ENCODE measurements at regions not wholly inside any gene's neighbourhood (a gene's known extent, or its start where the extent isn't known, plus 50 kb on each side); places are given as distances from the start of the nearest gene placed in this dataset.

DNA sequence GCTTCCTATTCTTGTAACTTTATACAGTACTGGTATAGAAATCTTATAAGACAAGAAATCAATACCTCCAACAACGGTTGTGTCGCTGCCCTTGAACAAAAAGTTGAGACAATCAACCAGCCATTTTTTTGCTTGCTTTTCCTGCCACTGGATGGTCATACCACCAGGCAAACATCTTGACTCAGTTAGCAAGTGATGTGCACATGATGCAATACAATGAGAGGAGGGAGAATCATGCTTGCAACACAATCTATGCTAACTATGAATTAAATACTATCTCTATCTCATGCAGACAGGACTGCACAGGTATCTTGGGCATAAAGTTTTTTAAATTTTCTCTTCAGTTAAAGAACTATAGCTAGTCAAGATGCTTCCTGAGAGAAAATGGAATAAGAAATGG lies 877.7 kb upstream of the CITED2 start:
- TF ChIP-seq, protein P1, sequence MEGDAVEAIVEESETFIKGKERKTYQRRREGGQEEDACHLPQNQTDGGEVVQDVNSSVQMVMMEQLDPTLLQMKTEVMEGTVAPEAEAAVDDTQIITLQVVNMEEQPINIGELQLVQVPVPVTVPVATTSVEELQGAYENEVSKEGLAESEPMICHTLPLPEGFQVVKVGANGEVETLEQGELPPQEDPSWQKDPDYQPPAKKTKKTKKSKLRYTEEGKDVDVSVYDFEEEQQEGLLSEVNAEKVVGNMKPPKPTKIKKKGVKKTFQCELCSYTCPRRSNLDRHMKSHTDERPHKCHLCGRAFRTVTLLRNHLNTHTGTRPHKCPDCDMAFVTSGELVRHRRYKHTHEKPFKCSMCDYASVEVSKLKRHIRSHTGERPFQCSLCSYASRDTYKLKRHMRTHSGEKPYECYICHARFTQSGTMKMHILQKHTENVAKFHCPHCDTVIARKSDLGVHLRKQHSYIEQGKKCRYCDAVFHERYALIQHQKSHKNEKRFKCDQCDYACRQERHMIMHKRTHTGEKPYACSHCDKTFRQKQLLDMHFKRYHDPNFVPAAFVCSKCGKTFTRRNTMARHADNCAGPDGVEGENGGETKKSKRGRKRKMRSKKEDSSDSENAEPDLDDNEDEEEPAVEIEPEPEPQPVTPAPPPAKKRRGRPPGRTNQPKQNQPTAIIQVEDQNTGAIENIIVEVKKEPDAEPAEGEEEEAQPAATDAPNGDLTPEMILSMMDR (IDR thresholded peaks at IDR 0.05; ENCODE audit: extremely low read depth, insufficient read depth, missing control alignments): no peak
- in situ Hi-C loops (cut with MboI; ENCODE audit: low pct_unique_long_range_greater_than_20kb, low sequenced_read_pairs, unreplicated experiment): no loop called here
- DNase-seq (ENCODE audit: low spot score): no peak

DNA sequence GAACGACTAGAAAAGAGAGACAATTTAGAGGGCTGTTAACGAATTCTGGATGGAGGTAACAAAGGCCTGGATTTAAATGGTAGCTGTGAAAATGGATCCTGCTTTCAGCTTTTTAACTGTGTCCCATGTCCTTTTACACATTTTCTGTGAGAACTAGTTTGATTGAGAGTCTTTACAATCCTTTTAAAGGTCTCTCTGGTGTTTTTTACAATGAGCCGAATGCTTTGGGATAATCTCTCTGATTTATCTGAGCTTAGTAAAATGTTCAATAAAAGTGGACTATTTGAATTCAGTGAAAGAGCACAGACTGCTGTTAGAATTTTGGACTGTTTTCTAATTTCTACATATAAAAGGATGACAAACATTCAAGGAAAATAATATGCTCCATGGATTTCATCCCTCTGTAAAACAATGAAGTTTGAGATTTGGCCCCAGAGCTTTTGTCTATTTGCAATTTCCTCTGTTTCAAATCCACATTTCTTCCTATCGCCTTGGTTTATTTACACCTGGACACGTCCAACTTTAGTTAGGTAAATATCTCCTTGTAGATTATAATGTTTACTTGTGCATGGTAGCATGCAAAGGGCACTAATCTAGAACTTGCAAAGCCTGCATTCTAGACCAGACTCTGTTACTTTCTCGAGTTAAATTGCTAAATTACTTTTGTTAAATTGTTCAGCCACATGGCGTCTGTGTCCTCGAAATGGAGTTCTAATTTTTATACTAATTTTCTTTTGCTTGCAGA lies 871.0 kb upstream of the CITED2 start:
- in situ Hi-C loops (cut with MboI; ENCODE audit: low pct_unique_long_range_greater_than_20kb, low sequenced_read_pairs, unreplicated experiment): no loop called here
- no peak for DNase-seq (ENCODE audit: low spot score)
- TF ChIP-seq, protein P1 (IDR thresholded peaks at IDR 0.05; ENCODE audit: extremely low read depth, insufficient read depth, missing control alignments): no peak

DNA sequence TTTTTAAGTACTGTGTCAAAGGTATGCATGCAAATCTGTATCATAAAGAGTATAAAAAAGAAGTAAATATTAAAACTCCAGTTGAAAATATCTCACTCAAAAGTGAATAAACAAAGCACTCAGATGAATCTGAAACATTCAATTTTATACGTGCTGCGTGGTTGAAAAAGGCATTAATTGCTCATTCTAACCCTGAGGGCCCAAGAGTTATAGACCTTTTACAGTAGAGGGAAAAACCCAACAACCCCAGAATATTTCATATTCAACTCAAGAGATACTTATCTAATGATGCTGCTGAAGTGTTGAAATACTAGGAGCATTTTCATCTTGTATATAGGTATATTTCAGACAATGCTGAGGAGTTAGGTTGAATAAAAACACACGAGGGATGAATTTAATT lies 862.8 kb upstream of the CITED2 start:
- in situ Hi-C loops (cut with MboI; ENCODE audit: low pct_unique_long_range_greater_than_20kb, low sequenced_read_pairs, unreplicated experiment): no loop called here
- no peak for DNase-seq (ENCODE audit: low spot score)
- TF ChIP-seq, protein P1 (IDR thresholded peaks at IDR 0.05; ENCODE audit: extremely low read depth, insufficient read depth, missing control alignments): no peak

DNA sequence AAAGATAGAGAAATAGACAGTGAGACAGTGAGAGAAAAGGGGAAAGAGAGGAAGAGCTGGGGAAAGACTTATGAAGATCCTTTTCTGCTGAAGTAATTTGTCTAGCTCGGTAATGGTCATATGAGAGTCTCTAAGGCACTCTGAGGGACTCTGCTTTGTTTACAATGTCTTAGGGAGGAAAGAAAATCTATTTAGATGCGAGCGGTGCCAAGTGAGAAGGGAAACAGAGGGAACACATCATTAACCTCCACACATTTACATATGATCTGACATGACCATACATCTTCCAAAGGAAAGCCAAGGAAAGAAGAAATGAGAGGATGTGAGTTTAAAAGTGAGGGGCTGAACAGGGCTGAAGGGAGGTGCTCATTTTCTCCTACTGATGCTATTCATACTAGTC lies 862.3 kb upstream of the CITED2 start:
- TF ChIP-seq, protein P1 (IDR thresholded peaks at IDR 0.05; ENCODE audit: extremely low read depth, insufficient read depth, missing control alignments): no peak
- in situ Hi-C loops (cut with MboI; ENCODE audit: low pct_unique_long_range_greater_than_20kb, low sequenced_read_pairs, unreplicated experiment): no loop called here
- DNase-seq (ENCODE audit: low spot score): no peak

DNA sequence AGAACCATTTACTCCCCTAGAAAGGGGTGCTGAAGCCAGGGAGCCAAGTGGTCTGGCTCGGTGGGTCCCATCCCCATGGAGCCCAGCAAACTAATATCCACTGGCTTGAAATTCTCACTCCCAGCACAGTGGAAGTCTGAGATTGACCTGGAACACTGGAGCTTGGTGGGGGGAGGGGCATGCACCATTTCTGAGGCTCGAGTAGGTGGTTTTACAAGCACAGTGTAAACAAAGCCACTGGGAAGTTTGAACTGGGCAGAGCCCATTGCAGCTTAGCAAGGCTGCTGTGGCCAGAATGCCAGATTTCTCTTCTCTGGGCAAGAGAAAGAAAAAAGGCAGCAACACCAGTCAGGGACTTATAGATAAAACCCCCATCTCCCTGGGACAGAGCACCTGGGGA lies 855.8 kb upstream of the CITED2 start:
- in situ Hi-C loops (cut with MboI; ENCODE audit: low pct_unique_long_range_greater_than_20kb, low sequenced_read_pairs, unreplicated experiment): no loop called here
- TF ChIP-seq, protein P1 (IDR thresholded peaks at IDR 0.05; ENCODE audit: extremely low read depth, insufficient read depth, missing control alignments): no peak
- no peak for DNase-seq (ENCODE audit: low spot score)

DNA sequence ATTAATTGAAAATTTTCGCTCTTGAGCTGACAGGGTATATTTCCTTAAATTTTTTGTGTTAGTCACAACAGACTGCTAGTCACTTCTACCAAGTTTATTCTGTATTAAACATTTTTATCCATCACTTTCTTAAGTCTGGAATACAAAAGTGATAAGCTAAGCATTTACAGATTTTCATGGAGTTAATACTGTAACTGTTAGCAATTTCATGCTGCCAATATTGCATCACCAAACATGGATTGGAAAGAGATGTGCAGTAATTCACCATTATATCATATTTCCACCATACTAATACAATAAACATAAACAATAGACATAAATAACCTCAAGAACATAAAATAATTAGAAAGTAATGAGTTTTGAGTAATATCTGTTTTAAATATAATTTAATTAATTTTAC lies 854.0 kb upstream of the CITED2 start:
- TF ChIP-seq, protein P1 (IDR thresholded peaks at IDR 0.05; ENCODE audit: extremely low read depth, insufficient read depth, missing control alignments): no peak

More for the DNA sequence above, 854.0 kb upstream of the CITED2 start:
- DNase-seq (ENCODE audit: low spot score): no peak
- in situ Hi-C loops (cut with MboI; ENCODE audit: low pct_unique_long_range_greater_than_20kb, low sequenced_read_pairs, unreplicated experiment): no loop called here
